ENCODE measurements at regions not wholly inside any gene's neighbourhood (a gene's known extent, or its start where the extent isn't known, plus 50 kb on each side); places are given as distances from the start of the nearest gene placed in this dataset.

DNA sequence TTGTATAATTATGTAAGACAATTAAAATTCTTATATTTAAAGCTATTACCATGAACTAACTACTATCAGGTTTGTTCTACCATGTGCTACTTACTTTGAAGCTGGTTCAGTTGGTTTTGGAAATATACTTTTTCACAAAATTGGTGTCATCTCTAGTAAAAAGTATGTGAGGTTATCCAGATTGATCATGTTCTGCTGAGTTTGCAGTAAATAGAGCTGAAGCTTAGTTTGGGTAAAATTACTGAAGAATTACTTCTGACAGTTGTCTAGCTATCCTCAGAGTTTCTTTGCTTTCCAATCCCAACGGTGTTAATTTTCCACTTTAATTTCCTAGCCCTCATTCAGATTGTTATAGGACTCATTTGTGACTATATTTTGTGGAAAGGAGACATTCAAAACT, 184.2 kb downstream of the FAT4 start:
- TF ChIP-seq, protein P1, sequence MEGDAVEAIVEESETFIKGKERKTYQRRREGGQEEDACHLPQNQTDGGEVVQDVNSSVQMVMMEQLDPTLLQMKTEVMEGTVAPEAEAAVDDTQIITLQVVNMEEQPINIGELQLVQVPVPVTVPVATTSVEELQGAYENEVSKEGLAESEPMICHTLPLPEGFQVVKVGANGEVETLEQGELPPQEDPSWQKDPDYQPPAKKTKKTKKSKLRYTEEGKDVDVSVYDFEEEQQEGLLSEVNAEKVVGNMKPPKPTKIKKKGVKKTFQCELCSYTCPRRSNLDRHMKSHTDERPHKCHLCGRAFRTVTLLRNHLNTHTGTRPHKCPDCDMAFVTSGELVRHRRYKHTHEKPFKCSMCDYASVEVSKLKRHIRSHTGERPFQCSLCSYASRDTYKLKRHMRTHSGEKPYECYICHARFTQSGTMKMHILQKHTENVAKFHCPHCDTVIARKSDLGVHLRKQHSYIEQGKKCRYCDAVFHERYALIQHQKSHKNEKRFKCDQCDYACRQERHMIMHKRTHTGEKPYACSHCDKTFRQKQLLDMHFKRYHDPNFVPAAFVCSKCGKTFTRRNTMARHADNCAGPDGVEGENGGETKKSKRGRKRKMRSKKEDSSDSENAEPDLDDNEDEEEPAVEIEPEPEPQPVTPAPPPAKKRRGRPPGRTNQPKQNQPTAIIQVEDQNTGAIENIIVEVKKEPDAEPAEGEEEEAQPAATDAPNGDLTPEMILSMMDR (IDR thresholded peaks at IDR 0.05; ENCODE audit: low read depth, low read length, missing control alignments), result no peak
- no peak overlapping the region for H3K4me3 ChIP-seq (ENCODE audit: low read depth, low read length)
- in situ Hi-C loops (cut with HindIII; ENCODE audit: low pct_ligation_motif_present, low sequenced_read_pairs), result no loop called here

DNA sequence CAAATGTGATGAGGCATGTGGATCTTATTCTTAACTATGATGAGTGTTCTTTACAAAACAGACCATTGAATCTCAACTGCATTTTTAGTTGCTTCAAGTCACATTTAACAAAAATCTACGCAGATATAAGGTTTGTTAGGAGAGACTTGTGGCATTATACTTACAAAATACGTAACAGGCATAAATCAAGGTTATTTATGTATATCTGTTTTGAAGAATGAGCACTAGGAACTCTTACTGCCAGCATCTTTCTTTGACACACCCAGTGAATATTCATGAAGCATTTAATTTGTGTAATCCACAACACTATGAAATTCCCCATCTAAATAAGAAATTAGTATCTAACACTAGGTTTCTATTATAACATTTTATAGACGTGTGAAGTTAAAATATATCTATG, 186.3 kb downstream of the FAT4 start:
- in situ Hi-C loops (cut with HindIII; ENCODE audit: low pct_ligation_motif_present, low sequenced_read_pairs), result no loop called here
- H3K27ac ChIP-seq, result no peak overlapping the region
- TF ChIP-seq, protein P1 (IDR thresholded peaks at IDR 0.05; ENCODE audit: low read depth, low read length, missing control alignments), result no peak
- no peak for DNase-seq
- H3K36me3 ChIP-seq (replicated peaks), result no peaks in the 10 kb centered on the region
- no peak overlapping the region for H3K4me3 ChIP-seq (ENCODE audit: low read depth, low read length)
- no peaks in the 10 kb centered on the region for H3K27me3 ChIP-seq (replicated peaks)

More for the DNA sequence above, 184.2 kb downstream of the FAT4 start:
- no peaks in the 10 kb centered on the region for H3K36me3 ChIP-seq (replicated peaks)
- no peak overlapping the region for H3K27ac ChIP-seq
- no peak for DNase-seq
- no peaks in the 10 kb centered on the region for H3K27me3 ChIP-seq (replicated peaks)

DNA sequence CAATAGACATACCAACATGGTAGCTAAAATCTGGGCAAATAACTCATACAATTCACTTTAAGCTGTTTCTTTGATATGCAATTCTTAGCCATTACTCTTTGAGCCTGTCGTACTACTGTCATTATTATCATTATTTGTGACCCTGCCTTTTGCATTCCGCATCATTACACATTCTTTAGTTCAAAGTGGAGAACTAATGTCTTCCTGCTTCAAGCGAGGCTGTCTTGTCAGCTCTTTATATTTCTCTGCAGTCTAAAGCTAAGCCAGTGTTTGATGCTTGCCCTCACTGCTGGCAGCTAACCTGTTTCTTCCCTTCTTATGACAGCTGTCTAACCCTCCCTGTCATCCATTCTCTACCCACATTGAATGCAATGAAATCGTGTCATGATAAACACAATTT, 186.8 kb downstream of the FAT4 start:
- TF ChIP-seq, protein P1 (IDR thresholded peaks at IDR 0.05; ENCODE audit: low read depth, low read length, missing control alignments), result no peak
- Histone ChIP-seq H3K36me3 (replicated peaks) (no peaks in the 10 kb centered on the region), H3K27ac (no peak overlapping the region), H3K4me3 (ENCODE audit: low read depth, low read length) (no peak overlapping the region), H3K27me3 (replicated peaks) (no peaks in the 10 kb centered on the region)
- in situ Hi-C loops (cut with HindIII; ENCODE audit: low pct_ligation_motif_present, low sequenced_read_pairs), result no loop called here
- DNase-seq, result no peak

DNA sequence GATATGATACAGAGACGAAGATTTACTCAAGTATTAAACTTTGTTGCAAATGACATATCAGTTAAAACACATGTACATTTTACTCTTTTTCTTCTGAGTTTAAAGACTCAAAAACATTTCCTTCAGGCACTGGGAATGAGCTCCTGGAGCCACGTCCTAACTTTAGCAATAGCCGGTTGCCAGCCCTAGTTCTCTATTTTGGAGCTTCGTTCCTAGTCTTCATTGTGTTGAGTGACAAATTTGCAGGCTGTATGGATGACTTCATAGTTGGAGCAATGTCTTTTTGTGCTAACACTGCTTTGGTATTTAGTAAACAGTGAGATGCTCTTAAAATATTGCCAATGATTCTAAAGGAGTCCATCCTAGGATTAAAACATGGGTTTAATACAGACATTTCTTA, 190.9 kb downstream of the FAT4 start:
- no peak overlapping the region for H3K27ac ChIP-seq
- H3K36me3 ChIP-seq (replicated peaks), result no peaks in the 10 kb centered on the region
- TF ChIP-seq, protein P1 (IDR thresholded peaks at IDR 0.05; ENCODE audit: low read depth, low read length, missing control alignments), result no peak
- in situ Hi-C loops (cut with HindIII; ENCODE audit: low pct_ligation_motif_present, low sequenced_read_pairs), result no loop called here
- no peak overlapping the region for H3K4me3 ChIP-seq (ENCODE audit: low read depth, low read length)
- H3K27me3 ChIP-seq (replicated peaks), result no peaks in the 10 kb centered on the region
- DNase-seq, result no peak

DNA sequence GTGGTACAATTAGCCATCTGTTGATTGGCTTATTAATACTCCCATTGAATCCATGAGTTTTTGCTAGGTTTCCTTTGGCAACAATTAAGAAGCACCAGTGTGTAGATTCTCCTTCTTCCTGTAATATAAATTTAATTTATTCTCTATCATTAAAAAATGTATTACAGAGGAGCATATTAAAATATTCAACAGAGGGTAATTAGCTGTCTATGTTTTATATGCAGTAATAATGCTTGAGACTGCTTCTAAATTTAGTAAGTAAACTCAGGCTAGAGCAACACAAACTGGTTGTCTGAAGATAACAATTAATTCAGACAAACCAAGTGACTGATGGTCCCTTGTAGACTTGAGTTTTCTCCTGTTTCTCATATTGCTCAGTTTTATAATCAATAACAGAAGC, 192.4 kb downstream of the FAT4 start:
- Histone ChIP-seq H3K27me3 (replicated peaks) (no peaks in the 10 kb centered on the region), H3K36me3 (replicated peaks) (no peaks in the 10 kb centered on the region), H3K4me3 (ENCODE audit: low read depth, low read length) (no peak overlapping the region), H3K27ac (no peak overlapping the region)
- no peak for DNase-seq
- TF ChIP-seq, protein P1 (IDR thresholded peaks at IDR 0.05; ENCODE audit: low read depth, low read length, missing control alignments), result no peak
- in situ Hi-C loops (cut with HindIII; ENCODE audit: low pct_ligation_motif_present, low sequenced_read_pairs), result no loop called here

DNA sequence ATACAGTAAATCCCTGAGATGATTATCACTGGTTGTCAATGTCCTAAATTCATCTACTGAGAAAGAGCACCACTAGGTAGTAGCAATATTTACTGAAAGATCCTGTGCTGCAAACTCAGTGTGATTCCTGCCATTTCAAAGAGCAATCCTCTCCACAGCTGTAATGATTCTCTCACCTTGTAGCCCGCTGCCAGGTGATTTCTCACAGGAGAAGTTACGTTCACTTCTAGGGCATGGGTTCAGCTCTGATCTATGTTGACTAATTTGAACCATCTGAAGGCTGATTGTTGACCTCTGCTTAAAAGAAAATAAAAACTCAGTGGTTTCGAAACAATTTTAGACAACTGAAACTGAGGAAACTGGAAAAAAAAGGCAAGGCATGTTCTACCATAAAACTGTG, 197.0 kb downstream of the FAT4 start:
- in situ Hi-C loops (cut with HindIII; ENCODE audit: low pct_ligation_motif_present, low sequenced_read_pairs), result no loop called here
- Histone ChIP-seq H3K27ac (no peak overlapping the region), H3K4me3 (ENCODE audit: low read depth, low read length) (no peak overlapping the region), H3K27me3 (replicated peaks) (no peaks in the 10 kb centered on the region), H3K36me3 (replicated peaks) (no peaks in the 10 kb centered on the region)
- DNase-seq, result no peak
- TF ChIP-seq, protein P1 (IDR thresholded peaks at IDR 0.05; ENCODE audit: low read depth, low read length, missing control alignments), result no peak
